ENCODE measurements at regions not wholly inside any gene's neighbourhood (a gene's known extent, or its start where the extent isn't known, plus 50 kb on each side); places are given as distances from the start of the nearest gene placed in this dataset.
A peak's percentile ranks its signal among the peaks of the same experiment; 100 is the strongest.

DNA sequence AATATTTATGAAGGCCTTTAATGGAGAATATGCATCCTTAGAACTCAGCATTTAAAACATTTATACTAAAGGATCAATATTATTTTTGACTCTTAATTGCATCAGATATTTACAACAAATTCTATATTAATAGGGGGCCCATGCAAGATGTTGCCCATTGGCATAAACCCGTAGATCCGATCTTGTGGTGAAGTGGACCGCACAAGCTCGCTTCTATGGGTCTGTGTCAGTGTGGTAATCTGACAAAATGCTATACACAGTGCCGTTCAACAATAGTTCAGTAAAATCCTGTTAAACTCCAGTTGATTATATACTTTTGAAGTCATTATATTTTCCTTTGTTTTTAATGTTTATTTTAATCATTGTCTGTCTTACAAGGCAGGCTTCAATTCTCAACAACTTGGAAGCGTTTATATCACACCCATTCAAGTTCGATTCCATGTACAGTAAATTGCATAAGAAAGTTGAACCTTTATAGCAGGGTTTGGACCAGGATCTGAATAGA lies 809.2 kb downstream of the USP25 start:
- peak; percentile 51 for DNase-seq (ENCODE audit: low spot score)

DNA sequence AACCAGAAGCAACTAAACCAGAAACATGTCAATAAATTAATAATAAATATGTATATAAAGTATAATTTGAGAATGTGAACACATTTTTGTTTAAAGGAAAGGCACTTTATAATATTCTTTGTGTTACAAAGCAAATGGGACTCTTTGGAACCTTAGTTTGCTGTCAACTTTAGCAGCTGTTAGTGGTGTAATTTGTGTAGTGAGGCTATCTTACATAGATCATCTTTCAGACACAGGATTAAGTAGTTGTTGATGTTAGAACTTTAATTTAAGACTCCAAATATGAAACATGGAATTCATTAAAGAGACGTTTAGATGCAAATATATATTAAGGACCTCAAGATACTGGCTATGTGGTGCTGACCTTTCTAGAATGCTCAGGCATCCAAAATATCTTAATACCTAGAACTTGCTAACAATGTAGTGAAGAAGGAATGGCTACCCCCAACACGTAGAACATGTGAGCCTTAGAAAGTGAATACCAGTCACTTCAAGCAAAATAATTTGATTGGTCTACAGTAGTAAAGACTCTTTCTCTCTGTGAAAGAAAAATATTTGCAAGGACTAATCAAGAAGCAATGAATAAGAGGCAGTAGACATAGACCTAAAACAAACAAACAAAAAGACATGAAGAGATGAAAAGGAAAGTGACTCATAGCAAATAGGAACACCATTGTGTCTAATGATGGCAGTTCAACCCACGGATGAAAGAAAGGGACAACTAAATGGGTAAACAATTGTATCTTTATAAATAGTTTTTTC lies 811.4 kb downstream of the USP25 start:
- DNase-seq (ENCODE audit: low spot score) = no peak

DNA sequence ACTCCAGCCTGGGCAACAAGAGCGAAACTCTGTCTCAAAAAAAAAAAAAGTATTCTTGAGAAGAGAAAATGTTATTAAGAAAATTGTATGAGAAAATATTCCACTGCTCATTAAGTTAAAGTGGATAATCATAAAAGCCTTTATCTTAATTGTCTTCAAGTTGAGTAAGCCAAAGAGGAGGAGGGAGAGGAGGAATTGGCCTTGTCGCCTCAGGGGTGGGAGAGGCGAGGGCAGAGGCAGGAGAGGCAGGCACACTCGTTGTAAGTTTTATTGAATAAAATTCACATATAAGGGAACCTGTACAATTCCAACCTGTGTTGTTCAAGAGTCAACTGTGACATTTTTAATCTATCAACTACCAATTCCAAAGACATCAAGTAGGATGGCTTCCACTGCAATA lies 820.3 kb downstream of the USP25 start:
- DNase-seq (ENCODE audit: low spot score) = no peak

DNA sequence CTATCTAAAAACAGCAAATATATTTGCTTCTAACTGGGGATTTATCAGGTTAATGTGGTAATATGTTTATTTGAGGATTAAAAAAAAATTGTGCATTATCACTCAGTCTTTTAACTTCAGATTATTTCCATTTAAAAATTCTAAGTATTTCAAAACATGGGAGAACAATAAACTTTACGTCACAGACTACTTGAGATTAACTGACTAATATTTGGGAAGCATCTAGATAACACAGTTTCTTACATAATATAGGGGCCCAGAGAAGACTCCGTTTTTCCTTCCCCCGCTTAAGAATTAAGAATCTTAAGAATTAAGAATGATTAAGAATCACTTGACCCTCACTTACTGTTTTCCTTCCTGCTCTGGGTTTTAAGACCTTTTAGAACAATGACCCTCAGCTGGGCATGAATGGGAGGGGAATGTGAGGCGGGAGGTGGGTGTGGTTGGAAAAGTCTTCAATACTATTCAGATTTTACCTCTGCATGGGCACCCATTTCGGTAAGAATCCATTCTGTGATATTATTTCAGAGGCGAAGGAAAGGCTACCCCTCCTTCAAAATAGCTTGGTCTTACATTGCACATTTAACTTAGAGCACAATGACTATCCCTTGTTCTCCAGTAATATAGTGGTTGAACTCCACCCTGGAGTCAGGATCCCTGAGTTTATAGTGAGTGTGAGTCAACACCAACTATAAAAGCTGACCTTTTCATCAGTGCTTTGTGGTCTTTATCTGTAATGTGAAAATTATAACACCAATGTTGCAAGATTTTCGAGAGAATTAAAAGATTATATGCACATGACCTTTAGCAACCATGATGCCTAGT lies 821.3 kb downstream of the USP25 start:
- no peak for DNase-seq (ENCODE audit: low spot score)

DNA sequence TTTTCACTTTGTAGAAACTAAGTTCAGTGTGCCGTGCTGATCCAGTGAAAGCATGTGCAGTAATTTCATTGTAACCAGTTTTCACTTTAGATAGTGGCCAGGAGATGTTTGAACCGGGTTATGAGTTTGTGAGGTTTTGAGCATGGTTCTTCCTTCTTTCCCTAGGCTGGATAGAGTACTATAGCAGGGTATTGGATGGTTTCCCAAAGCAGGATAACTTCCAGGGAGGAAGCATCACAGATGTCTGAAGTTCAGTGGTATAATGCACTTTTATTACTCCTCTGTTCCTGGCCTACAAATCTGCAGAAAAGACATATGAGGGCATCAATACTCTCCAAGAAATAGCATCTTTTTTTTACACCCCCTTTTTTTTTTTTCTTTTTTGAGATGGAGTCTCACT lies 823.1 kb downstream of the USP25 start:
- DNase-seq (ENCODE audit: low spot score) = no peak

DNA sequence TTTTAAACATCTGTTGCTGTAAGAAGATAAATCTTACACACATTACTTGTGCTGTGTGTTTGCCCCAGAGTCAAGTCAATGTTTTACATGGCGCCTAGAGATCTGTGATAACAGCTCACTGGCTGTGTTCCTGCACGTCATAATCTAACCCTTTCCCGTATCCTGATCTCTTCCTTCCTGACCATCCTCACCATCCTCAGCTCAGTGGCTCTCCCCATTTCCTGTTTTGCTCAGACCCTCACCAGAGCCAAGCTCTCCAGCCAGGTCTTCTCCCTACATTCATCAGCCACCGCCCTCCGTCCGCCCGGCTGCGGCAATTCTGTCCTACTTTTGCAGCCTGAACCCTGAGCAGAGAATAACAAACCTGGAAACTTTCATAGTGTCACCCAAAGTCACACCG lies 824.7 kb downstream of the USP25 start:
- no peak for DNase-seq (ENCODE audit: low spot score)

DNA sequence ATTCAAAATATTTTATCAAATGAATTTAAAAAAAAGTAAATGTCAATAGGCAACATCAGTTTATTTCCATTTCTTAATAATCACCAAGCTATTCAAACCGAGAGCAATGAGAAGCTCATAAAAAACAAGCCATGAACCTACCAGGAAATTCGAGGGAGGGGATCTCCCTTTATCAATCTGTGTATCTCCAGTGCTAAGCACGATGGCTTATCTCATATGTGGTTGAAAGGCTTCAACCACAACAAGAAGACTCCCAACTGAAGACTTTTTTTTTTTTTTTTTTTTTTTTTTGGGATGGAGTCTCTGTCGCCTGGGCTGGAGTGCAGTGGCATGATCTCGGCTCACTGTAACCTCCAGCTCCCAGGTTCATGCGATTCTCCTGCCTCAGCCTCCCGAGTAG lies 833.3 kb downstream of the USP25 start:
- no peak for DNase-seq (ENCODE audit: low spot score)

DNA sequence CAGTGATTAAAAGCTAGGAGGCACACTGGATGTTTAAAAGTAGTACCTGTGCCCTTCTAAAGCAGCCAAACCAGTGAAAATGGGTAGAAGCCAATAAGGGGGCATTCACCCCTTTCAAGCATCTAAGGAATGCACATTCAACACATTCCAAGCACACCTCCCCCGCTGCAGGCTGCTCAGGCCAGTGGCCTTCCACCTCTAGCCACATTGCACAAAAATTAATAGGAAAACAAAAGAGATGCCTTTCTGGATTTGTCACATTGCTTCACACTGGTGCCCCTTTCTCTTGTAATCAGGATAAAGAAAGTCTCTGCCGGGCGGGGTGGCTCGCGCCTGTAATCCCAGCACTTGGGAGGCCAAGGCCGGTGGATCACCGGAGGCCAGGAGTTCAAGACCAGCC lies 834.0 kb downstream of the USP25 start:
- peak; percentile 88 for DNase-seq (ENCODE audit: low spot score)

DNA sequence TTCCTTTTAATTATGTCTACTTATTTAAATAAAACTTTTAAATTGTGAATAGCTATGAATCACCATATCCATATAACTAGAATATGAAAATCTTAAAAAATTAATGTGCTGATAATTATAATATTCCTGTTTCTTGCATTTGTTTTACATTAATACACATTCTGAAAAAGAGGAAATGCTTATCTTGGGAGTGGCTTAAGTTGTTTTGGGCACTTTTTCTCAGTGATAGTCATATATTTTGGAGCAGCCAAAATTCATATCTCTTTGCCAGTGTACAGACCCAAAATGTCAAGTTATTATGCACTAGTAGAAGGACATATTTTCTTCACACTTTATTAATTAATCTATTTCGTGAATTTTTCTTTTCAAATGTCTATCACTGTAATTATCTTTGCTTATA lies 838.5 kb downstream of the USP25 start:
- DNase-seq (ENCODE audit: low spot score) = no peak

DNA sequence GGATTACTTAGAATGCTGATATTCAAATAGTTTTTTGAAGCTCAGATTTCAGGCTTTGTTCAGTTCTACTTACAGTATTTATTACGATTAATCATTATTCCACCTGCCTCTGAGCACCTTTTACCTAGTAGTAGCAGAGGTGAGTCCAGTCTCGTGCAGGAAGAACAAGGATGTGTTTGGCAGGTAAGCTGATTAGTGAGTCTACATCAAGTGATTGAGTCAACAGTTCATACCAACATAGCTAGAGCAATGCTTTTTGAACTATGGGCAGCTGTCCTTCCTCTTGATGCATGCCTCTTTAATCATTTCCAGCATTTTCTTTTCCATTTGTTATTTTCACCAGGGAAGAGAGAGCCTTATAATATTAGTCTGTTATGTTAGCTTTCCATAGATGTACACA lies 838.9 kb downstream of the USP25 start:
- DNase-seq (ENCODE audit: low spot score) = no peak

DNA sequence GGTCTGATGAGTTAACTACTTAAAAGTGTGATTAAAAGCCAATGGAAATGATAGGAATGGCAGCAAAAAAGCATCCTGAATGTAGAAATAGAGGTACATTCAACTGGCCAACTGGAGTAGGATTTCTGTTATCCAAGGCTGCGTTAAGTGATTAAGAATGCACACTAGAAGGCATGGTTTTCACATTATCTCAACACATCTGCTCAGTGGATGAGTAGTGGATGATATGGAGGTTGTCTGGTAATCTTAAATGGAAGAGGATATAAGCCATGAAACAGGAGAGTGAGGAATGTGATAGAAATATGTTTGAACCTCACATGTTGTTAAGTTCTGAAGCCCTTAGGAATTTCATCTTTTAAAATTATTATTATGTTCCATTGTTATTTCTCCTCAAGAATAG lies 839.9 kb downstream of the USP25 start:
- DNase-seq (ENCODE audit: low spot score) = no peak

DNA sequence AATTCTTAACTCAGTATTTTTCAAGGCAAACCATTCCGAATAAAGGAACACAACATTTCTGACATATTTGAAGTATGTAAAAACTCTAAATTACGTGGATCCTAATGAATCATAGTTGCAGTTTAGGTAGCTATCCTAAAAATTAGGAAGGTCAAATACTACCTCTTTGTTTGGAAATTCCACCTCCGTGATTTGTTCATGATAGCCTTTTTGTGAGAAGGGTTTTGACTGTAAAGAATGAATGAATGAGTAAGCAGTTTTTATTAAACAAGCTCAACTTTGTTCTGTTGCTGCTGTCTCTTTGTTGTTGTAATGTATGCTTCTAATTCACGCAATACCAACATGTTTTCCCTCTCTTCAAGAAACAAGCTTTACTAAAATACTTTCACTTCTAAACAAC lies 840.4 kb downstream of the USP25 start:
- DNase-seq (ENCODE audit: low spot score) = no peak

DNA sequence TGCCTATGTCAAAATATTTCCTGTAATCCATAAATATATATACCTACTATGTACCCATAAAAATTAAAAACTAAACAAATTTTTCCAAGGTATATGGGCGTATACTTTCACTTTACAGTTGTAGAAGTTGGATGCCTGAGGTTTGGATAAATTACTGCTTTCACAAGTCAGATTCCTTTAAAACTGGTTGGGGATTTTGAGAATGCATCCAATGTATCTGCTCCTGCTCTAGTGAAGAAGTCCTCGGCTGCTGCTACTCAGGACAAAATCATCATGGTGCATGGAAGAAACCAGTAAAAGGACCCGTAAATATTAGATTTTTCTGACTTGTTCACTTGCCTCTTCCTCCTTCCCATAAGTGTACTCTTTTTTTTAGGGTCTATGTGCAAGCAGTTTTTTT lies 841.1 kb downstream of the USP25 start:
- DNase-seq (ENCODE audit: low spot score) = no peak

DNA sequence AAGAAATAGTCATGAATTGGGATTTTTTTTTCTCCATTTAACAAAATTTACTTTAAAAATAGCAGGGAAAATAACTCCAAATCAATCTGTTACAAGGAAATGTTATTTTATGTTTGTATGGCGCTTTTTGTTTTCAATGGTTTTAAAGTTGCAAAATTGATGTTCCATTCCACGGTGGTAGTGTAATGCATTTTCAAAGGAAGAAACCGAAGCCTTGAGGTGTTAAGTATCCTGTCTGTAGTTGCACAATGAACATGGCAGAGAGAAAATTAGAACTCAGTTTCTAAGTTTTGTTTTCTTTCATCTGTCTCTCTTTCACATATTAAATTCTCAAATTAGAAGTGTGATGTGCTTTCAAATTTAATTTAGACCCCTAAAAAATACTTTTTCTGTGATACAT lies 841.8 kb downstream of the USP25 start:
- no peak for DNase-seq (ENCODE audit: low spot score)

DNA sequence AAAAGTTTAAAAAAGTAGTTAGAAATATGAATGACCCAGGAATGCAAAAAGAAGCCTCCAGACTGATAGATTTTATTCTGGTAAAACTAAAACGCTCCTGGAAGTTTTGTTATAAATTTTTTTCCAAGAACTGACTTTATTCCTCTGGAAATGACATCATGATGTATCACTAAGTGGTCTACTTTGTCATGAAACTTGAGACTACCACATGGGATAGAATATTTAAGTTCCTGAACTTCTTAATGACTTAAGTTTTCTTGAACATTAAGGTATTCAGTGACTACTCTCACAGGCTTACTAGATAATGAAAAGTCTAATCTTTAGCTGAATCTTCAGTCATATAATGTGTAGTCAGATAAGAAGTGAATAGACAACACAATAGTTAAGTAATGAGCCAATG lies 842.2 kb downstream of the USP25 start:
- DNase-seq (ENCODE audit: low spot score) = no peak

DNA sequence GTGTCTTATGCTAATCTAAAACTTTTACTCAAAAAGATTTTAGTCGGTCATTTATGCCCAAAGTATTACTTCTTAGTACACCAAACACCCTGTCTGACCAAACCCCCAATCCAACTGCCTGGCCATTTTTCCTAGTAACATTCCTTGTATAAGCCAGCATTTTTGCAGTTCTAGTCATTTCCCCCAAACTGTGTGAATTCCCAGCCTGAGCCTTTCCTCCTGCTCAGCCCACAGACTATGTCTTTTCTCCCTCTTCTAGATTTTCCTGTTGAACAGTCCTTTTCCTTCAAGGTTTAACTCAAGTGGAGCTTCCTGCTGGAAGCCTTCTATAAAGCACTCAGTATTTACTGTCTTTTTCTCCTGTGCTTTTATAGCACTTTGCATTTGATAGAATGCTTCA lies 843.8 kb downstream of the USP25 start:
- DNase-seq (ENCODE audit: low spot score) = peak; percentile 57

DNA sequence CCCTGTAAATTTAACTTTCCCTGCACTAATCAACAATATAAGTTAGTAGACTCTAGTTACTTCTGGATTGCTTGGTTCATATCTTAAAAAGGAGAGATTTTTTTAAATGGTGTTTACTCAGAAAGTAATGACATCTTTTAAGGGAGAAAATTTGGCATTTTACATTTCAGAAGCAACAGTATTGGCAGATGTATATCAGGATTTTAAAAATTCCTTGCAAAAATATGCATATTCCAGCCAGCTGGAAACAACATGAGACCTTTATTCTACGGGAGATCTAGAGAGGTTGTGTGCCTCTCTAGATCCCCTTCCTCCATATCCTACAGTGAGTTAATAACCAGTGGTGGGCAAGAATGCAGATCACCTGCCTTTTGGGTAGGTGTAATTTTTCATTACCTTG lies 848.2 kb downstream of the USP25 start:
- DNase-seq (ENCODE audit: low spot score) = no peak

DNA sequence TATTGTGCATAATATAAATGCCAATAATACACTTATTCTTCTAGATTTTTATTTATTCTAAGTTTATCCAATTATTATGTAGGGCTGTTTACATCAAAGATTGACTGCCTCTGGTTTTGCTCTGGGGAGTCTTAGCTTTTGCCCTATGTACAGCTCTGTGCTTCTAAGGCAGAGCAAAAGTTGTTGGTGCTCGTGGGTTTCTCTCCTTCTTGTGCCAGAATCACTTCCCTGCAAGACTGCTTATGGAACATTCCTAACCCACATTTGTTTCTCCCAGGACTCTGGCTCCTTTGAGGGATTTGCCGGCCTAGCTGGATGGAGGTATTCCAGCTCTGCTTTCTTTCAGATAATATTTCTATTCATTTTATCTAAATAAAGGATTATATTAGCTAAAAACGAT lies 849.1 kb downstream of the USP25 start:
- peak; percentile 53 for DNase-seq (ENCODE audit: low spot score)

DNA sequence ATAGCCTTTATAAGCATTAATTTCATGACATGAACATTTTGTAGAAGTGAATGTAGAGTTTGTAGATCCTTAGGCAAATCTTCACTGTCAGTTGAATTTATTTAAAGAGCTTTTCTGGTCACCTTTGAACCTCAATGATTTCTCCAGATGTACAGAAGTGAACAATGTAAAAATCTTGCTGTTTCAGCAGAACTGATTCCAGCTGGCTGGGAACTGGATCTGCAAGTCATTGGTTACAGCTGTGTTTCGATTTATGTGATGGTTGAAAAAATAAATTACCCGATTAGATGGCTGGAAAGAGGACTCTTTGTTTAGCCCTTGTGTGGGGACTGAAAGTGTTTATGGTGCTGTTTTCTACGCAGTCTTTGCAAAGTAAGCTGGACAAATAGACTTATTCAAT lies 849.8 kb downstream of the USP25 start:
- DNase-seq (ENCODE audit: low spot score) = no peak

DNA sequence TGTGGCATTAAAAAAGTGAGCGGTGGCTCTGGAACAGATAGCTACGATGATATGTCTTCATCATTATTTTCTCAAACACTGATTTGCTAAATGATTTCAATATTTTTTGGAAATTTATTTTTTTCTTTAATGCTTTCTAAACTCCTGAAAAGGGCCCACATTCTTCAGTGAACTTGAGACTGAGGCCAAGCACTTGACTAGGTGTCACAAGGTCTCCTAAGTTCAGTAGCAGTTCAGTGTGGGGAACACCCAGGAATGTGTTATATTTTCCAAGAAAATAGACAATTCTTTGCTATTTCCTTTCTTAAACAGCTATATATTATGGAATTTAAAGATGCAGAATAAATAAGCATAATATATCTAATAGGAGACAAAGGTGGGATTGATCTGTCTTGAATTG lies 850.9 kb downstream of the USP25 start:
- DNase-seq (ENCODE audit: low spot score) = no peak

DNA sequence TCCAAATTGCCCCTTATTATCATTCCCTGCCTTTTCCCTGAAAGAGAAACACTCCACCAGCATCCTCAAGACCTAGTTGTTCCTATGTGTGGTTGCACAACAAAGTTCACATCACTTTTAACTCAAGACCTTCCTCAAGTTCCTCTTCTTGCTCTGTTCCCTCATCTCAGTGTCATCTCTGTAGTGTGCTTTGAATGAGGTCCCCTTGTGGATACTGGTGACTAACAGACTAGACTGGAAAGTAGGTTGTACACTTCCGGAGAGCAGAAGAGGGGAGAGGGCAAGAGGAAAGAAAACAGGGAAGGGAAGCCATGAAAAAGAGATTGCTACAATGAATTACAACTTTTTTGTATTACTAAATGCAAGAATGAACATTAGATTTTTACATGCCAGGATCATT lies 853.8 kb downstream of the USP25 start:
- peak; percentile 53 for DNase-seq (ENCODE audit: low spot score)

DNA sequence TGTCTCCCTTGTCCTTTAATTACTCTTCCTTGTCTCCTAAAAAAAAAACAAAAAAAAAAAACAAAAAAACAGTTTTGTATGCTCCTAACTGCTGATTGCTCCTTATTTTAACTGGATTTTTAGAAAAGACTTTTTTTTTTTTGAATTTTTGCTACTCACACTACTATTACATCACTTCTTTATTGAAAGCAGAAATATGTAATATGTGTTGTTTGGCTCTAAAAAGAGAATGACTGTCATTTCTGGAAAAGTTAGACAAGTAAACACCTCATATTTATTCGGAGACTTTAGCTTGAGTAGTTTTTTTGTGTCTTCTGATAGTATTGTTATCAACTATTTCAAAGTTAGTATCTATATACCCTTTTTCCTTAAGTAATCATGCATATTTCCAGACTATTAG lies 855.0 kb downstream of the USP25 start:
- no peak for DNase-seq (ENCODE audit: low spot score)

DNA sequence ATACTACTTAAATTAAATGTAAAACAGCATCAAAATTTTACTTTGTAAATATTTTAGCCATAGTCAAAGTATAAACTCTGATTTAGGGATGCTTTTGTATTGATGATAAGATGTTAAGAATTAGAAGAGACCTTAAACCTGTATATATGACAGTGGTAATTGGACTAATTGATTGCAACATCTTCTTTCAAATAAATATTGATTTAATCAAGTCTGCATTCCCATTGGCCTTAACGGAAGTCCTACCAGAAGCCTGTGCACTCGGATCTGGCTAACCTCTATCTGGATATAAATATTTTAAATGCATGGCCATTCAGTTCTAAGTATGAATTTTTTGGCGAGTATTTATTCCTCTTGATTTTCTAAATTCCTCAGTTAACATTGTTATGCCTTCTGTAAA lies 856.1 kb downstream of the USP25 start:
- no peak for DNase-seq (ENCODE audit: low spot score)

Data from cerebellar cortex (tissue), 1 donor.